ENCODE measurements at regions not wholly inside any gene's neighbourhood (a gene's known extent, or its start where the extent isn't known, plus 50 kb on each side); places are given as distances from the start of the nearest gene placed in this dataset.

DNA sequence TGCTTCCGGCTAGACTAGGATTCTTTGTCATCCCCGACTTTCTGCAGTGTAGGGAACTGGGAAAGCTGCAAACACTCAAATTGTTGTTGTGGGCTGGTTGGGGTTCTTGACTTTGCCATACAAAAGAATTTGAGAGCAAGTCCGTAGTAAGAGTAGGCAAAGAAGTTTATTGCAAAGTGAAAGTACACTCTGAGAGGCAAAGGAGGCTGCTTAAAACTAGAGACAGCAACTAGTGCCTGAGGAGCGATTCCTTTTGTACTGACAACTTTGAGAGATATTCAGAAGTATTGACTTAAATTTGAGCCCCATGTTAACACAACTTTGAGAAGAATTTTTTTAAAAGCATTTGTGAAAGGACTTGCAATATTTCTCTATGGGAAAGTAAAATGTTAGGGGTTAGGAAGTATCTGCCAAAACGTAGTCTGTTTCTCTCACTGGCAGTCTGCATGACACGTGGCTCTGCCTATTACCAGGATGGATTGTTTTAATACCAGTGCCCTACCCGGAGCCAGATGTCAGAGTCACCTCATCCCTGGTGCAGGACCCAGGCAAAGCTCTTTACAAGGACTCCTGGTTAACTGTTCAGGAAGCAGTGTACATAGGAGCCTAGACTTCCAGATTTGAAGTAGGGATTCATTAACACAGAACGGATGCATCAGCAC lies 85.0 kb upstream of the CLPB start:
- TF ChIP-seq, protein P1, sequence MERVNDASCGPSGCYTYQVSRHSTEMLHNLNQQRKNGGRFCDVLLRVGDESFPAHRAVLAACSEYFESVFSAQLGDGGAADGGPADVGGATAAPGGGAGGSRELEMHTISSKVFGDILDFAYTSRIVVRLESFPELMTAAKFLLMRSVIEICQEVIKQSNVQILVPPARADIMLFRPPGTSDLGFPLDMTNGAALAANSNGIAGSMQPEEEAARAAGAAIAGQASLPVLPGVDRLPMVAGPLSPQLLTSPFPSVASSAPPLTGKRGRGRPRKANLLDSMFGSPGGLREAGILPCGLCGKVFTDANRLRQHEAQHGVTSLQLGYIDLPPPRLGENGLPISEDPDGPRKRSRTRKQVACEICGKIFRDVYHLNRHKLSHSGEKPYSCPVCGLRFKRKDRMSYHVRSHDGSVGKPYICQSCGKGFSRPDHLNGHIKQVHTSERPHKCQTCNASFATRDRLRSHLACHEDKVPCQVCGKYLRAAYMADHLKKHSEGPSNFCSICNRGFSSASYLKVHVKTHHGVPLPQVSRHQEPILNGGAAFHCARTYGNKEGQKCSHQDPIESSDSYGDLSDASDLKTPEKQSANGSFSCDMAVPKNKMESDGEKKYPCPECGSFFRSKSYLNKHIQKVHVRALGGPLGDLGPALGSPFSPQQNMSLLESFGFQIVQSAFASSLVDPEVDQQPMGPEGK (CRISPR knock-in tag; IDR thresholded peaks at IDR 0.05; ENCODE audit: borderline replicate concordance): no peak
- TF ChIP-seq ESRRG (CRISPR knock-in tag; IDR thresholded peaks at IDR 0.05) (no peak), BACH2 (CRISPR knock-in tag; IDR thresholded peaks at IDR 0.05; ENCODE audit: borderline replicate concordance) (no peak), ZC3H10 (CRISPR knock-in tag; IDR thresholded peaks at IDR 0.05) (no peak), ZNF70 (CRISPR knock-in tag; IDR thresholded peaks at IDR 0.05) (no peak), TOX (CRISPR knock-in tag; IDR thresholded peaks at IDR 0.05; ENCODE audit: borderline replicate concordance) (no peak), ZNF565 (CRISPR knock-in tag; conservative IDR thresholded peaks at IDR 0.05; ENCODE audit: low read depth) (no peak), CSRNP3 (CRISPR knock-in tag; IDR thresholded peaks at IDR 0.05) (no peak), ISL1 (CRISPR knock-in tag; IDR thresholded peaks at IDR 0.05) (no peak)
- TF ChIP-seq, protein P2, sequence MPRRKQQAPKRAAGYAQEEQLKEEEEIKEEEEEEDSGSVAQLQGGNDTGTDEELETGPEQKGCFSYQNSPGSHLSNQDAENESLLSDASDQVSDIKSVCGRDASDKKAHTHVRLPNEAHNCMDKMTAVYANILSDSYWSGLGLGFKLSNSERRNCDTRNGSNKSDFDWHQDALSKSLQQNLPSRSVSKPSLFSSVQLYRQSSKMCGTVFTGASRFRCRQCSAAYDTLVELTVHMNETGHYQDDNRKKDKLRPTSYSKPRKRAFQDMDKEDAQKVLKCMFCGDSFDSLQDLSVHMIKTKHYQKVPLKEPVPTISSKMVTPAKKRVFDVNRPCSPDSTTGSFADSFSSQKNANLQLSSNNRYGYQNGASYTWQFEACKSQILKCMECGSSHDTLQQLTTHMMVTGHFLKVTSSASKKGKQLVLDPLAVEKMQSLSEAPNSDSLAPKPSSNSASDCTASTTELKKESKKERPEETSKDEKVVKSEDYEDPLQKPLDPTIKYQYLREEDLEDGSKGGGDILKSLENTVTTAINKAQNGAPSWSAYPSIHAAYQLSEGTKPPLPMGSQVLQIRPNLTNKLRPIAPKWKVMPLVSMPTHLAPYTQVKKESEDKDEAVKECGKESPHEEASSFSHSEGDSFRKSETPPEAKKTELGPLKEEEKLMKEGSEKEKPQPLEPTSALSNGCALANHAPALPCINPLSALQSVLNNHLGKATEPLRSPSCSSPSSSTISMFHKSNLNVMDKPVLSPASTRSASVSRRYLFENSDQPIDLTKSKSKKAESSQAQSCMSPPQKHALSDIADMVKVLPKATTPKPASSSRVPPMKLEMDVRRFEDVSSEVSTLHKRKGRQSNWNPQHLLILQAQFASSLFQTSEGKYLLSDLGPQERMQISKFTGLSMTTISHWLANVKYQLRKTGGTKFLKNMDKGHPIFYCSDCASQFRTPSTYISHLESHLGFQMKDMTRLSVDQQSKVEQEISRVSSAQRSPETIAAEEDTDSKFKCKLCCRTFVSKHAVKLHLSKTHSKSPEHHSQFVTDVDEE (CRISPR knock-in tag; IDR thresholded peaks at IDR 0.05): no peak
- ATAC-seq: peak; percentile 65

- no peak for ATAC-seq
- TF ChIP-seq CSRNP3 (CRISPR knock-in tag; IDR thresholded peaks at IDR 0.05) (no peak), ZFP30 (CRISPR knock-in tag; IDR thresholded peaks at IDR 0.05) (no peak), SNAI2 (CRISPR knock-in tag; IDR thresholded peaks at IDR 0.05) (no peak), OSR1 (CRISPR knock-in tag; IDR thresholded peaks at IDR 0.05) (no peak), ESRRG (CRISPR knock-in tag; IDR thresholded peaks at IDR 0.05) (no peak), ZNF565 (CRISPR knock-in tag; conservative IDR thresholded peaks at IDR 0.05; ENCODE audit: low read depth) (no peak), ZNF8 (CRISPR knock-in tag; IDR thresholded peaks at IDR 0.05) (no peak)
- TF ChIP-seq, protein P2 (CRISPR knock-in tag; IDR thresholded peaks at IDR 0.05): no peak
These were observed 80.0 kb upstream of the CLPB start for GRCh38 chr11:72514331-72514730.

DNA sequence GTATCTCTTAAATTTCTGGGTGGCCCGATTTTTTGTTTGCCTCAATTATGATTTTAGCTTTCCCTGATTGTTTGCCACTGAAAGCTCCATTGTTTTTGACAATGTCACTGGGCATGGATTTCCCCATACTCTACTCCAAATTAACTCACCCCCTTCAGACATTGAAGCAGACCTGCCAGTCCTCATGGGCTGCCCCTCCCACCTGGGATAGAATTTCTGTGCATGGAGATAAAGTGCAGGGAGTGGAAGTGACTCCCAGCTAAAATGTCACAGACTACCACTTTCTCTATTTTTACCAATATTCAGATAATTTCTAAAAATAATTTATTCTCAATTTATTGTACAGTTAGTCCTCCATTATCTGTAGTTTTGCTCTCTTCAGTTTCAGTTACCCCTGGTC lies 79.1 kb upstream of the CLPB start:
- no peak for TF ChIP-seq CSRNP3 (CRISPR knock-in tag; IDR thresholded peaks at IDR 0.05)
- no peak for TF ChIP-seq ZFP3 (CRISPR knock-in tag; IDR thresholded peaks at IDR 0.05)
- no peak for TF ChIP-seq ZFP30 (CRISPR knock-in tag; IDR thresholded peaks at IDR 0.05)
- TF ChIP-seq OSR1 (CRISPR knock-in tag; IDR thresholded peaks at IDR 0.05): no peak
- no peak for TF ChIP-seq ESRRG (CRISPR knock-in tag; IDR thresholded peaks at IDR 0.05)
- TF ChIP-seq, protein P3, sequence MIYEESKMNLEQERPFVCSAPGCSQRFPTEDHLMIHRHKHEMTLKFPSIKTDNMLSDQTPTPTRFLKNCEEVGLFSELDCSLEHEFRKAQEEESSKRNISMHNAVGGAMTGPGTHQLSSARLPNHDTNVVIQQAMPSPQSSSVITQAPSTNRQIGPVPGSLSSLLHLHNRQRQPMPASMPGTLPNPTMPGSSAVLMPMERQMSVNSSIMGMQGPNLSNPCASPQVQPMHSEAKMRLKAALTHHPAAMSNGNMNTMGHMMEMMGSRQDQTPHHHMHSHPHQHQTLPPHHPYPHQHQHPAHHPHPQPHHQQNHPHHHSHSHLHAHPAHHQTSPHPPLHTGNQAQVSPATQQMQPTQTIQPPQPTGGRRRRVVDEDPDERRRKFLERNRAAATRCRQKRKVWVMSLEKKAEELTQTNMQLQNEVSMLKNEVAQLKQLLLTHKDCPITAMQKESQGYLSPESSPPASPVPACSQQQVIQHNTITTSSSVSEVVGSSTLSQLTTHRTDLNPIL (CRISPR knock-in tag; IDR thresholded peaks at IDR 0.05; ENCODE audit: low read depth): no peak
- TF ChIP-seq CSDC2 (CRISPR knock-in tag; IDR thresholded peaks at IDR 0.05): no peak
- no peak for TF ChIP-seq BACH2 (CRISPR knock-in tag; IDR thresholded peaks at IDR 0.05; ENCODE audit: borderline replicate concordance)
- no peak for TF ChIP-seq RARB (CRISPR knock-in tag; IDR thresholded peaks at IDR 0.05)
- no peak for TF ChIP-seq ZC3H10 (CRISPR knock-in tag; IDR thresholded peaks at IDR 0.05)
- no peak for TF ChIP-seq GLIS3 (CRISPR knock-in tag; IDR thresholded peaks at IDR 0.05)
- TF ChIP-seq ZNF70 (CRISPR knock-in tag; IDR thresholded peaks at IDR 0.05): no peak
- no peak for TF ChIP-seq TCF4 (CRISPR knock-in tag; IDR thresholded peaks at IDR 0.05; ENCODE audit: borderline replicate concordance)
- no peak for TF ChIP-seq ISL1 (CRISPR knock-in tag; IDR thresholded peaks at IDR 0.05)
- ATAC-seq: no peak

All from SK-N-SH treated with all-trans-retinoic acid at 6 μM for 48 hours (cell line).